Testis (tissue), 2 donors: ENCODE measurements at regions not wholly inside any gene's neighbourhood (a gene's known extent, or its start where the extent isn't known, plus 50 kb on each side); places are given as distances from the start of the nearest gene placed in this dataset.

Source experiments
- DNase-seq: peaks from one replicate; pipeline ENCODE4 v3.0.0-alpha.2; 2019
- H3K27ac ChIP-seq, 2 donors: fragments of 200-600 bp; sonication (generic); one replicate each; pipeline ENCODE4 v1.5.1; 2019
- H3K27me3 ChIP-seq: fragments of 200-600 bp; sonication (generic); one replicate; pipeline ENCODE4 v1.5.1; 2019
- H3K36me3 ChIP-seq: fragments of 200-600 bp; sonication (generic); one replicate; pipeline ENCODE4 v1.5.1; 2017; ENCODE audit warnings: low read depth; ENCODE audit errors: missing control alignments
- H3K4me1 ChIP-seq: fragments of 200-600 bp; sonication (generic); one replicate; pipeline ENCODE4 v1.5.1; 2019
- H3K4me3 ChIP-seq, 2 donors: fragments of 200-600 bp; sonication (generic); one replicate each; pipeline ENCODE4 v1.5.1; 2017 to 2019
- H3K9me3 ChIP-seq: fragments of 200-600 bp; sonication (generic); one replicate; pipeline ENCODE4 v1.5.1; 2017
- POLR2A ChIP-seq: fragments of 450-650 bp; IDR thresholded peaks from one replicate; pipeline ENCODE4 v1.6.1; 2017; ENCODE audit warnings: antibody characterized with exemption, mild to moderate bottlenecking, moderate library complexity
- WGBS, 2 donors: methylation state at CpG; one replicate each; pipeline ENCODE4 v1.1.5; 2018; 5-methylcytosine and 5-hydroxymethylcytosine counted together
- intact Hi-C: fragments of 100-400 bp; cut with DNase I; formaldehyde crosslinking; loops from one replicate; pipeline ENCODE4 v1.15.1; 2023; ENCODE audit warnings: low total_unique reads
- TF ChIP-seq, protein P1 (sequence below), 3 experiments: fragments of 450-650 bp in 2 of 3; fragments of 200-600 bp in 1 of 3; sonication (generic) in 1 of 3; IDR thresholded peaks; one replicate each; pipeline ENCODE4 v1.5.1; 2016 to 2019; ENCODE audit warnings: antibody characterized with exemption in 3 of 3, mild to moderate bottlenecking in 2 of 3, moderate library complexity in 1 of 3

GRCh38 chr1:57833296-57833695 is 409.4 kb upstream of the DAB1 start:
- H3K4me1 ChIP-seq, result no peaks in the 10 kb centered on the region
- DNase-seq, result no peak
- H3K27me3 ChIP-seq, result no peaks in the 10 kb centered on the region
- WGBS, 2 donors, result 91 to 93% methylated on average over 2 of the region's 2 CpGs
- H3K9me3 ChIP-seq, result no peaks in the 10 kb centered on the region
- TF ChIP-seq POLR2A, result no peak
- TF ChIP-seq, protein P1, sequence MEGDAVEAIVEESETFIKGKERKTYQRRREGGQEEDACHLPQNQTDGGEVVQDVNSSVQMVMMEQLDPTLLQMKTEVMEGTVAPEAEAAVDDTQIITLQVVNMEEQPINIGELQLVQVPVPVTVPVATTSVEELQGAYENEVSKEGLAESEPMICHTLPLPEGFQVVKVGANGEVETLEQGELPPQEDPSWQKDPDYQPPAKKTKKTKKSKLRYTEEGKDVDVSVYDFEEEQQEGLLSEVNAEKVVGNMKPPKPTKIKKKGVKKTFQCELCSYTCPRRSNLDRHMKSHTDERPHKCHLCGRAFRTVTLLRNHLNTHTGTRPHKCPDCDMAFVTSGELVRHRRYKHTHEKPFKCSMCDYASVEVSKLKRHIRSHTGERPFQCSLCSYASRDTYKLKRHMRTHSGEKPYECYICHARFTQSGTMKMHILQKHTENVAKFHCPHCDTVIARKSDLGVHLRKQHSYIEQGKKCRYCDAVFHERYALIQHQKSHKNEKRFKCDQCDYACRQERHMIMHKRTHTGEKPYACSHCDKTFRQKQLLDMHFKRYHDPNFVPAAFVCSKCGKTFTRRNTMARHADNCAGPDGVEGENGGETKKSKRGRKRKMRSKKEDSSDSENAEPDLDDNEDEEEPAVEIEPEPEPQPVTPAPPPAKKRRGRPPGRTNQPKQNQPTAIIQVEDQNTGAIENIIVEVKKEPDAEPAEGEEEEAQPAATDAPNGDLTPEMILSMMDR (IDR thresholded peaks at IDR 0.05), result no peak
- H3K4me3 ChIP-seq, result no peak overlapping the region
- H3K36me3 ChIP-seq, result no peaks in the 10 kb centered on the region
- intact Hi-C loops, result no loop called here
- no peak overlapping the region for H3K27ac ChIP-seq

- no peaks in the 10 kb centered on the region for H3K9me3 ChIP-seq
- DNase-seq, result no peak
- no peaks in the 10 kb centered on the region for H3K4me1 ChIP-seq
- H3K27ac ChIP-seq, result no peak overlapping the region
- no peaks in the 10 kb centered on the region for H3K36me3 ChIP-seq
- intact Hi-C loops, result no loop called here
- H3K4me3 ChIP-seq, result no peak overlapping the region
- TF ChIP-seq POLR2A, result no peak
- TF ChIP-seq, protein P1 (IDR thresholded peaks at IDR 0.05), result no peak
- no peaks in the 10 kb centered on the region for H3K27me3 ChIP-seq
Measured at GRCh38 chr1:57832612-57833011, 408.8 kb upstream of the DAB1 start.

DNA sequence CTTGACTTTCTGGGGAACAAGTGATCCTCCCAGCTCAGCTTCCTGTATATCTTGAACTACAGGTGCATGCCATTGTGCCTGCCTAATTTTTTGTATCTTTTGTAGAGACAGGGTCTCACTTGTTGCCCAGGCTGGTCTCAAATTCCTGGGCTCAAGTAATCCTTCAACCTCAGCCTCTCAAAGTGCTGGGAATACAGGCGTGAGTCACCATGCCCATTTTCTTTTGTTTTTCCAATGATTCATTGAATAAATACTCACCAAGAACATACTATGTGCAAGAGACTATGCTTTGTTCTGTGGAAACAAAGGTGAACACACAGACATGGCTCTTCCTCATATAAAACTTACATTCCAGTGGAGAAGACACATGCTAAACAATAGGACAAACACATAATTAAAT is 407.8 kb upstream of the DAB1 start:
- TF ChIP-seq, protein P1 (IDR thresholded peaks at IDR 0.05), result no peak
- TF ChIP-seq POLR2A, result no peak
- DNase-seq, result no peak
- H3K9me3 ChIP-seq, result no peaks in the 10 kb centered on the region
- no peaks in the 10 kb centered on the region for H3K4me1 ChIP-seq
- no peak overlapping the region for H3K4me3 ChIP-seq
- WGBS, 2 donors, result 81 to 100% methylated on average over 1 of the region's 1 CpG
- H3K36me3 ChIP-seq, result no peaks in the 10 kb centered on the region
- H3K27me3 ChIP-seq, result no peaks in the 10 kb centered on the region
- intact Hi-C loops, result no loop called here
- no peak overlapping the region for H3K27ac ChIP-seq

DNA sequence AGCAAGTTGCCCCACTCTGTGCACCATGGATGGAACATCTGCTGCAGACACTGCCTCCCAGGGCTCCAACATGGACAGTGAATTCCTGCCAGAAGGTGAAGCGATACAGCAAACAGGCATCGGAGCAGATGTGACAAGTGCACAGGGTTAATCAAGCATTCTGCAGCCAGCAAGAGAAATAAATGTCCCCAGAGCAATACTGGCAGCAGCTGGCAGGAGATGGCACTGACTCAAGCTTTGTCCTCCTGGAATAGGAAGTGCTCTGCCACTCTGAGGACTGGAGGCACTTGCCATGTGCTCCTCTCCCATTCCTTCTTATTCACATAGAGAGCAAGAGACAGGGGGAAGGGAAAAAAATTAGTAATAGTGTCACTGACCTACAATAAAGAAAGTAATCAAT is 402.7 kb upstream of the DAB1 start:
- WGBS, 2 donors, result 90 to 96% methylated on average over 2 of the region's 2 CpGs
- Histone ChIP-seq H3K27ac (no peak overlapping the region), H3K9me3 (no peaks in the 10 kb centered on the region), H3K27me3 (no peaks in the 10 kb centered on the region), H3K4me3 (no peak overlapping the region), H3K36me3 (no peaks in the 10 kb centered on the region), H3K4me1 (no peaks in the 10 kb centered on the region)
- intact Hi-C loops, result no loop called here
- DNase-seq, result no peak
- TF ChIP-seq, protein P1 (IDR thresholded peaks at IDR 0.05), result no peak

- no peak for TF ChIP-seq POLR2A
- TF ChIP-seq, protein P1 (IDR thresholded peaks at IDR 0.05), result no peak
- intact Hi-C loops, result no loop called here
Measured at GRCh38 chr1:57824535-57824934, 400.7 kb upstream of the DAB1 start.

More at GRCh38 chr1:57824535-57824934, 400.7 kb upstream of the DAB1 start:
- no peaks in the 10 kb centered on the region for H3K9me3 ChIP-seq
- no peak overlapping the region for H3K27ac ChIP-seq
- H3K4me3 ChIP-seq, result no peak overlapping the region
- no peaks in the 10 kb centered on the region for H3K36me3 ChIP-seq
- WGBS, 2 donors, result 69 to 82% methylated on average over 3 of the region's 3 CpGs
- H3K4me1 ChIP-seq, result no peaks in the 10 kb centered on the region
- DNase-seq, result no peak
- H3K27me3 ChIP-seq, result no peaks in the 10 kb centered on the region
